ENCODE measurements at regions not wholly inside any gene's neighbourhood (a gene's known extent, or its start where the extent isn't known, plus 50 kb on each side); places are given as distances from the start of the nearest gene placed in this dataset.

DNA sequence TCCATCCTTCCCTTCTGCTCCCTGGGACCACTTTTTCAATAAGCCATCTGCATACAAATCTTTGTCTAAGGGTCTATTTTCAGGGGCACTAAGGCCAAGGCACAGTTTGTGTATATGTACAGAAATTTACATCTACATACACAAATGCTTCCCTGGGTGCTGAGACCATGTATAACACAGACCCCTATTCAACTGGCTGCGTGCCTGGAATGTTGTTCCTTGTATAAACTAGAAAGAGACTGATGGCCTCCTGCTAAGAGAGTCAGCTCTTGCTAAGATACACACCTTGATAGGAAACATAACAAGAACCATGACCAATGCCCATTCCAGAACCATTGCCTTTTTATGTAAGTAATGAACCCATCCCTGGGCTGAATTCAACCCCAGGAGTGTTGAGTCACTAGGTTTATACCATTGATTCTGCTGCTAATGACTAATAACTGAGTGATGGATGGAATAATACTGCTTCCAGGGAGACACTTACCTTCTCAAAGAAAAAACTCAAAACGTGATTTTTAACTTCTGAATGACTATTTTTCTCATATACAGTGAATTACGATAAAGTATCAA, 290.7 kb downstream of the FGFR2 start:
- TF ChIP-seq, protein P1, sequence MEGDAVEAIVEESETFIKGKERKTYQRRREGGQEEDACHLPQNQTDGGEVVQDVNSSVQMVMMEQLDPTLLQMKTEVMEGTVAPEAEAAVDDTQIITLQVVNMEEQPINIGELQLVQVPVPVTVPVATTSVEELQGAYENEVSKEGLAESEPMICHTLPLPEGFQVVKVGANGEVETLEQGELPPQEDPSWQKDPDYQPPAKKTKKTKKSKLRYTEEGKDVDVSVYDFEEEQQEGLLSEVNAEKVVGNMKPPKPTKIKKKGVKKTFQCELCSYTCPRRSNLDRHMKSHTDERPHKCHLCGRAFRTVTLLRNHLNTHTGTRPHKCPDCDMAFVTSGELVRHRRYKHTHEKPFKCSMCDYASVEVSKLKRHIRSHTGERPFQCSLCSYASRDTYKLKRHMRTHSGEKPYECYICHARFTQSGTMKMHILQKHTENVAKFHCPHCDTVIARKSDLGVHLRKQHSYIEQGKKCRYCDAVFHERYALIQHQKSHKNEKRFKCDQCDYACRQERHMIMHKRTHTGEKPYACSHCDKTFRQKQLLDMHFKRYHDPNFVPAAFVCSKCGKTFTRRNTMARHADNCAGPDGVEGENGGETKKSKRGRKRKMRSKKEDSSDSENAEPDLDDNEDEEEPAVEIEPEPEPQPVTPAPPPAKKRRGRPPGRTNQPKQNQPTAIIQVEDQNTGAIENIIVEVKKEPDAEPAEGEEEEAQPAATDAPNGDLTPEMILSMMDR (IDR thresholded peaks at IDR 0.05 in 4 of 5, conservative IDR thresholded peaks at IDR 0.05 in 1 of 5), result no peak
- TF ChIP-seq POLR2A (IDR thresholded peaks at IDR 0.05), result no peak

Measured in gastrocnemius medialis (tissue), 4 donors.